ENCODE measurements at regions not wholly inside any gene's neighbourhood (a gene's known extent, or its start where the extent isn't known, plus 50 kb on each side); places are given as distances from the start of the nearest gene placed in this dataset.

- Histone ChIP-seq H2AFZ (ENCODE audit: insufficient read depth, low read length, poor library complexity) (no peak overlapping the region), H3K4me1 (ENCODE audit: control insufficient read depth in 1 of 2, insufficient read depth in 2 of 2, low read length in 2 of 2) (no peaks in the 10 kb centered on the region), H3K79me2 (ENCODE audit: control insufficient read depth, insufficient read depth, low read length, poor library complexity) (no peaks in the 10 kb centered on the region), H3K14ac (ENCODE audit: low read length) (no peak overlapping the region), H3K27ac (ENCODE audit: low read depth, low read length) (no peak overlapping the region), H3K36me3 (ENCODE audit: control insufficient read depth in 1 of 2, insufficient read depth in 2 of 2, low read length in 2 of 2) (no peaks in the 10 kb centered on the region), H4K91ac (ENCODE audit: low read depth, low read length) (no peak overlapping the region), H3K4me3 (ENCODE audit: low read depth, low read length) (no peak overlapping the region), H2AK5ac (ENCODE audit: low read length) (no peak overlapping the region), H4K8ac (ENCODE audit: low read depth, low read length) (no peak overlapping the region), H3K9ac (ENCODE audit: low read length) (no peak overlapping the region), H3K18ac (ENCODE audit: low read length) (no peak overlapping the region), H2BK120ac (ENCODE audit: insufficient read depth, low read length, poor library complexity) (no peak overlapping the region), H3K4me2 (ENCODE audit: low read length) (no peak overlapping the region), H2BK12ac (ENCODE audit: low read length) (no peak overlapping the region), H3K9me3 (ENCODE audit: insufficient read depth, low read depth, low read length) (no peaks in the 10 kb centered on the region), H3K27me3 (ENCODE audit: insufficient read depth, low read length) (no peaks in the 10 kb centered on the region), H3K4ac (ENCODE audit: low read depth, low read length) (no peak overlapping the region), H4K12ac (ENCODE audit: low read depth, low read length) (no peak overlapping the region), H3K79me1 (ENCODE audit: low read length) (no peaks in the 10 kb centered on the region), H2BK5ac (ENCODE audit: low read depth, low read length, poor library complexity) (no peak overlapping the region), H3K23ac (ENCODE audit: low read length) (no peak overlapping the region)
- DNase-seq, result no peak
- WGBS (ENCODE audit: extremely low coverage, insufficient coverage, insufficient read length), result no CpG with 5 or more reads among the region's 1 CpG
Measured at GRCh38 chr5:100182402-100182801, 352.8 kb upstream of the FAM174A start.

DNA sequence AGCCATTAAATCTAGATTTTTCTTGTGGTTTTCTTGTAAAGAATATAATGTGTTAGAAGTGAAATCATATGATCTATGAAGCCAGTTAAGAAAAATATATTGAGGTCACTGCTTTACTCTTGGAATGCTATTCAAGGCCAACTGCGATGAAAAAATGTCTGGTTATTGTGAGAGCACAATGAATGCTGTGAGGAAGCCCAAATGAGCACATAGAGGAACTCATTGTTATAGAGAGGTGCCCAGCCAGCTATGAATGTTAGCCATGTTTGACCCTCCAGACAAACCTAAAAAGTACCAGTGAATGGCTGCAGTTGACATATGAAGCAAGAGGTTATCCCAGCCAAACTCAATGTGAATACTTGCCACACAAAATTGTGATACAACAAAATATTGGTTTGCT lies 359.8 kb upstream of the FAM174A start:
- no peak for DNase-seq
- no peak overlapping the region for H4K12ac ChIP-seq (ENCODE audit: low read depth, low read length)
- H2AFZ ChIP-seq (ENCODE audit: insufficient read depth, low read length, poor library complexity), result no peak overlapping the region
- H3K36me3 ChIP-seq (ENCODE audit: control insufficient read depth in 1 of 2, insufficient read depth in 2 of 2, low read length in 2 of 2), result no peaks in the 10 kb centered on the region
- no peak overlapping the region for H4K91ac ChIP-seq (ENCODE audit: low read depth, low read length)
- H2BK120ac ChIP-seq (ENCODE audit: insufficient read depth, low read length, poor library complexity), result no peak overlapping the region
- H3K4me1 ChIP-seq (ENCODE audit: control insufficient read depth in 1 of 2, insufficient read depth in 2 of 2, low read length in 2 of 2), result no peaks in the 10 kb centered on the region
- H3K14ac ChIP-seq (ENCODE audit: low read length), result no peak overlapping the region
- H3K9me3 ChIP-seq (ENCODE audit: insufficient read depth, low read depth, low read length), result no peaks in the 10 kb centered on the region
- no peak overlapping the region for H3K4me3 ChIP-seq (ENCODE audit: low read depth, low read length)
- no peak overlapping the region for H3K4ac ChIP-seq (ENCODE audit: low read depth, low read length)
- H3K27me3 ChIP-seq (ENCODE audit: insufficient read depth, low read length), result no peaks in the 10 kb centered on the region
- H3K18ac ChIP-seq (ENCODE audit: low read length), result no peak overlapping the region
- no peaks in the 10 kb centered on the region for H3K79me1 ChIP-seq (ENCODE audit: low read length)
- H4K8ac ChIP-seq (ENCODE audit: low read depth, low read length), result no peak overlapping the region
- no peak overlapping the region for H2BK12ac ChIP-seq (ENCODE audit: low read length)
- no peak overlapping the region for H2BK5ac ChIP-seq (ENCODE audit: low read depth, low read length, poor library complexity)
- no CpG with 5 or more reads among the region's 1 CpG for WGBS (ENCODE audit: extremely low coverage, insufficient coverage, insufficient read length)
- H3K4me2 ChIP-seq (ENCODE audit: low read length), result no peak overlapping the region
- no peaks in the 10 kb centered on the region for H3K79me2 ChIP-seq (ENCODE audit: control insufficient read depth, insufficient read depth, low read length, poor library complexity)
- H3K27ac ChIP-seq (ENCODE audit: low read depth, low read length), result no peak overlapping the region
- no peak overlapping the region for H3K23ac ChIP-seq (ENCODE audit: low read length)
- no peak overlapping the region for H2AK5ac ChIP-seq (ENCODE audit: low read length)
- no peak overlapping the region for H3K9ac ChIP-seq (ENCODE audit: low read length)

DNA sequence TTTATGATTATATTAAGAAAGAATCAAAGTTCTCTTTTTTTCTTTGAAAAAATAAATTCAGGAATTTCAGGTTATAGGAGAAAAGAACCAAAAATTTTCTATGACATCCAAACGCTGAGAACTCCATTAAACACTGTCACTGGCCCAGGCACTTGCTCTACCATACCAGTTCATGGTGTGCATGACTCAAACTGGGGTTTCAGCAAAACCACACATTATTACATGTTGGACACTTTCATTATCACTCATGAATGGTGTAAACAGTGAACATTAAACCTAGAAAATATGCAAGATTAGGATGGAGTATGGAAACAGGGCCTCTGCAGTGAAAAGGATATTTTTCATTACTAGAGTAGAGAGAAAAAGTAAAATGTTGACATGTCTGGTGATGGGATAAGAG lies 369.9 kb upstream of the FAM174A start:
- H4K8ac ChIP-seq (ENCODE audit: low read depth, low read length), result no peak overlapping the region
- H4K12ac ChIP-seq (ENCODE audit: low read depth, low read length), result no peak overlapping the region
- no peaks in the 10 kb centered on the region for H3K4me1 ChIP-seq (ENCODE audit: control insufficient read depth in 1 of 2, insufficient read depth in 2 of 2, low read length in 2 of 2)
- H3K23ac ChIP-seq (ENCODE audit: low read length), result no peak overlapping the region
- no peaks in the 10 kb centered on the region for H3K36me3 ChIP-seq (ENCODE audit: control insufficient read depth in 1 of 2, insufficient read depth in 2 of 2, low read length in 2 of 2)
- no peak overlapping the region for H3K14ac ChIP-seq (ENCODE audit: low read length)
- no peak overlapping the region for H2AFZ ChIP-seq (ENCODE audit: insufficient read depth, low read length, poor library complexity)
- no peak overlapping the region for H2AK5ac ChIP-seq (ENCODE audit: low read length)
- no peak overlapping the region for H4K91ac ChIP-seq (ENCODE audit: low read depth, low read length)
- no peak overlapping the region for H2BK12ac ChIP-seq (ENCODE audit: low read length)
- no peaks in the 10 kb centered on the region for H3K79me1 ChIP-seq (ENCODE audit: low read length)
- no peak overlapping the region for H3K18ac ChIP-seq (ENCODE audit: low read length)
- H3K9me3 ChIP-seq (ENCODE audit: insufficient read depth, low read depth, low read length), result no peaks in the 10 kb centered on the region
- no peak overlapping the region for H3K4me3 ChIP-seq (ENCODE audit: low read depth, low read length)
- H3K79me2 ChIP-seq (ENCODE audit: control insufficient read depth, insufficient read depth, low read length, poor library complexity), result no peaks in the 10 kb centered on the region
- no peak overlapping the region for H2BK5ac ChIP-seq (ENCODE audit: low read depth, low read length, poor library complexity)
- H2BK120ac ChIP-seq (ENCODE audit: insufficient read depth, low read length, poor library complexity), result no peak overlapping the region
- DNase-seq, result no peak
- H3K27ac ChIP-seq (ENCODE audit: low read depth, low read length), result no peak overlapping the region
- no CpG with 5 or more reads among the region's 1 CpG for WGBS (ENCODE audit: extremely low coverage, insufficient coverage, insufficient read length)
- H3K4ac ChIP-seq (ENCODE audit: low read depth, low read length), result no peak overlapping the region
- no peak overlapping the region for H3K4me2 ChIP-seq (ENCODE audit: low read length)
- no peak overlapping the region for H3K9ac ChIP-seq (ENCODE audit: low read length)
- no peaks in the 10 kb centered on the region for H3K27me3 ChIP-seq (ENCODE audit: insufficient read depth, low read length)

- no peaks in the 10 kb centered on the region for H3K9me3 ChIP-seq (ENCODE audit: insufficient read depth, low read depth, low read length)
- H4K91ac ChIP-seq (ENCODE audit: low read depth, low read length), result no peak overlapping the region
- no peak overlapping the region for H3K9ac ChIP-seq (ENCODE audit: low read length)
- no peaks in the 10 kb centered on the region for H3K4me1 ChIP-seq (ENCODE audit: control insufficient read depth in 1 of 2, insufficient read depth in 2 of 2, low read length in 2 of 2)
- no peak overlapping the region for H3K27ac ChIP-seq (ENCODE audit: low read depth, low read length)
- H2BK12ac ChIP-seq (ENCODE audit: low read length), result no peak overlapping the region
- H3K4me3 ChIP-seq (ENCODE audit: low read depth, low read length), result no peak overlapping the region
- no peak overlapping the region for H3K4ac ChIP-seq (ENCODE audit: low read depth, low read length)
- H3K23ac ChIP-seq (ENCODE audit: low read length), result no peak overlapping the region
- no peak overlapping the region for H2AK5ac ChIP-seq (ENCODE audit: low read length)
- no CpG with 5 or more reads among the region's 1 CpG for WGBS (ENCODE audit: extremely low coverage, insufficient coverage, insufficient read length)
- no peaks in the 10 kb centered on the region for H3K36me3 ChIP-seq (ENCODE audit: control insufficient read depth in 1 of 2, insufficient read depth in 2 of 2, low read length in 2 of 2)
- H2AFZ ChIP-seq (ENCODE audit: insufficient read depth, low read length, poor library complexity), result no peak overlapping the region
- H2BK5ac ChIP-seq (ENCODE audit: low read depth, low read length, poor library complexity), result no peak overlapping the region
- no peak overlapping the region for H3K4me2 ChIP-seq (ENCODE audit: low read length)
- H3K14ac ChIP-seq (ENCODE audit: low read length), result no peak overlapping the region
- no peaks in the 10 kb centered on the region for H3K79me1 ChIP-seq (ENCODE audit: low read length)
- no peak overlapping the region for H4K12ac ChIP-seq (ENCODE audit: low read depth, low read length)
- H4K8ac ChIP-seq (ENCODE audit: low read depth, low read length), result no peak overlapping the region
- no peak overlapping the region for H2BK120ac ChIP-seq (ENCODE audit: insufficient read depth, low read length, poor library complexity)
- no peak overlapping the region for H3K18ac ChIP-seq (ENCODE audit: low read length)
- no peak for DNase-seq
- H3K27me3 ChIP-seq (ENCODE audit: insufficient read depth, low read length), result no peaks in the 10 kb centered on the region
- no peaks in the 10 kb centered on the region for H3K79me2 ChIP-seq (ENCODE audit: control insufficient read depth, insufficient read depth, low read length, poor library complexity)
Measured at GRCh38 chr5:100161868-100162267, 373.3 kb upstream of the FAM174A start.
